Stimulated activated CD4-positive, alpha-beta T cell treated with anti-CD3 and anti-CD28 coated beads, Interleukin-12 subunit alpha, Interleukin-12 subunit beta, amount 100 ng/mL, for 48 hours (primary cell): ENCODE measurements at regions not wholly inside any gene's neighbourhood (a gene's known extent, or its start where the extent isn't known, plus 50 kb on each side); places are given as distances from the start of the nearest gene placed in this dataset.

Experiments
- DNase-seq, 3 donors: peaks; one replicate each; pipeline ENCODE4 v3.0.0-alpha.2; 2020; ENCODE audit warnings: low read depth in 2 of 3, low spot score in 1 of 3

DNA sequence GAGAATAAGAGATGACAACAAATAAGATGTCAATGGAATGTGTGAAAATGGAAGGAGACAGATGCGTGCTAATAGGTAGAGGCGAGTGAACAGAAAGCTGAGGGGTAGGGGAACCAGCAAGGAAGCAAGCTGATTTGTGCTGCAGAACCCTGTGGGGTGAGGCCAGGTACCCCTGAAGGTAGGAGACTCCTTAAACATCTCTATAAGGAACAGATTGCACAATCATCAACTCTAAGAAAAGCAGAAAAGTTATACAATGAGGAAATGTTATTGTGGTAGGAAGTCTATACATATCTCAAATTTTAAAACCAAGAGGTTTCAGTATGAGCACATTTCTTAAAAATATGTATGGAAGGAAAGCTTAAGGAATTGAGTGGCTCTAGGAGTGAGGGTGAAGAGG, 315.0 kb upstream of the TPM1 start:
- DNase-seq, result no peak

GRCh38 chr15:62730825-62731224, 311.7 kb upstream of the TPM1 start:
- DNase-seq, result no peak

- no peak for DNase-seq
Measured at GRCh38 chr15:62732078-62732477, 310.5 kb upstream of the TPM1 start.

DNA sequence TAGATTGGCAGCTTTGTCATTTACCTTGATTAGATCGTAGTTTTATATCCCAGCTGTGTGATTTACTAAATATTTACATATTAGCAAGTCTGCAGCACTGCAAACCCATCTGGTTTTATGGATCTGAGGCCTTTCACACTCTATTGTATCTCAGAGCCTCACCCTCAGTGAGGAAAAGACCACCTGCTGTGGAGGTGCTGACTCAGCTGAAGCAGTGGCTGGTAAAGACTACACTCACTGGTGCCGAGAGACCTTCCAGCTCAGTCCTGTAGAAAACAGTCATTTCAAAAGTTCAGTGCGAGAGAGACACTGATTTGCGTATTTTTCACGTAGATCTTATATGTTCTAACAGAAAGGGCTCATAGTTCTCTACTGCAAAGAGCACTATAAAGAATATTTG, 307.8 kb upstream of the TPM1 start:
- no peak for DNase-seq

GRCh38 chr15:62736756-62737155, 305.8 kb upstream of the TPM1 start:
- no peak for DNase-seq

- no peak for DNase-seq
Measured at GRCh38 chr15:62737551-62737950, 305.0 kb upstream of the TPM1 start.

DNA sequence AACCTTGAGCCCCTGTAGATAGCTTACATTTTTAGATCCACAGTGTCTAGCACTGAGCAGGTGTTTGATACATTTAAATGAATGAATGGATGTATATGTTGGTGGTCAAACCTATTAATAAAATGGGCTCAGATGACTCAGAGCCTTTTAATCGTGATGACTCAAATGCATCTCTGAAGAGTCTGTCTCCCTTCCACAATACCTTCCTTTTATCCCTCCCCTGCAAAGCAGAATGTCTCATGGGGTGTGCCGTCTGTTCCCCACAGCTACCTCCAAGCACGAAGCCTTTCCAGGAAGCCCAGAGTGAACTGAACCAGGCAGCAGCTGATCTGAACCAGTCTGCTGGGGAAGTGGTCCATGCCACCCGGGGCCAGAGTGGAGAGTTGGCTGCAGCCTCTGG, 303.5 kb upstream of the TPM1 start:
- no peak for DNase-seq

- no peak for DNase-seq
Measured at GRCh38 chr15:62739507-62739906, 303.0 kb upstream of the TPM1 start.

DNA sequence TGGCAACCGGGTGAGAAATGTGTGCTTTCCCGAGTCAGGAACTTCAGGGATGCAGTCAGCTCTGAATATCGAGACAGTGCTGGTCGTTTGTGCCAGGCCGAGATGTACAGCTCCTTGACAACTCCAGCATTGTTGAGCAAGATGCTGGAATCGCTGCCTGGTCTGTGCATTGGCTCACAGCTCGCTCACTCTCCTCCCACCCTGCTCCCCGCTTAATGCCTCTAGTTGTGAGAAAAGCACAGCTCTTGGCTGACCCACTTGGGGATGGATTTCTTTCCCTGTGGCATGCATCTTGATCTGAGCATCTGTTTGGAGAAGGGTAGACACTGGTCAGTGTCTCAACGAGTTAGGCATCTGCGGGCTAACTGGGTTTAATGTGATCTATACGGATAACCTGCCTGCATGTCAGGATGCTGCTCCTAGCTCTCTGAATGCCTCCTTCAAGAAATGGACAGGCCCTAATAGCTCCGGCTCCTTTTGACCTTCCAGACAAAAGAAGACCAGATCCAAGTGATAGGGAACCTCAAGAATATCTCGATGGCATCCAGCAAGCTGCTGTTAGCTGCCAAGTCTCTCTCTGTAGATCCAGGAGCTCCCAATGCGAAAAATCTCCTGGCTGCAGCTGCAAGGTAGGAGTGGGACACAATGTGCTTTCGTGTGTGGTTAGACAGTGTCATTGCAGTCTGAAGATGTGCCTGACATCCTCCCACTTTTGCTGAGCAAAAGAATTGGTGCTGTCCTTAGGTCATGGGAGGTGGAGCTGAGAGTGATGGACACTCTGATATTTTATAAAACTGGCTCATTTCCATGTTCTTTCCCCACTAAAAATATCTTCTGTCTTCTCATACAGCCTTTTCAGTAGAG, 302.2 kb upstream of the TPM1 start:
- no peak for DNase-seq

DNA sequence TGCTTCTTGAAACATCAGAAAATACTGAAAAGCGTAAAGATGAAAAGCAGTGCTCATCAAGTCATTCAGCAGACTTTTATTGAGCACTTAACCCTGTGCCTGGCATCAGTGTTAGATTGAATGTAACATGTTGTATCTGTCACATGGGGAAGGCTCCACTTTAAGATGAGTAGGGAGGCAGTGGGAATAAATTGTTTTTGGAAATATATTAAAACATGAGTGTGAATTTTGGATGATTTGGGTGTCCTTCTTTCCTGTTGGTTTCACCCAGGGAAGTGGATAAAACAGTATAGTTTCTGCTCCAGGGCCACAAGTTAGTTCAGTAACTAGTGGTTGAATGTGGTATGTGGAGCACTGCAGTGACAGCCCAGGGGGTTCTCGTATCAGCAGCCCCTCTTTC, 301.4 kb upstream of the TPM1 start:
- no peak for DNase-seq

GRCh38 chr15:62742409-62743171, 300.0 kb upstream of the TPM1 start:
- DNase-seq, result peak; percentile 8 to 17 (median 15)

GRCh38 chr15:62745621-62746225, 296.8 kb upstream of the TPM1 start:
- no peak for DNase-seq

GRCh38 chr15:62748196-62748595, 294.4 kb upstream of the TPM1 start:
- DNase-seq, result no peak

DNA sequence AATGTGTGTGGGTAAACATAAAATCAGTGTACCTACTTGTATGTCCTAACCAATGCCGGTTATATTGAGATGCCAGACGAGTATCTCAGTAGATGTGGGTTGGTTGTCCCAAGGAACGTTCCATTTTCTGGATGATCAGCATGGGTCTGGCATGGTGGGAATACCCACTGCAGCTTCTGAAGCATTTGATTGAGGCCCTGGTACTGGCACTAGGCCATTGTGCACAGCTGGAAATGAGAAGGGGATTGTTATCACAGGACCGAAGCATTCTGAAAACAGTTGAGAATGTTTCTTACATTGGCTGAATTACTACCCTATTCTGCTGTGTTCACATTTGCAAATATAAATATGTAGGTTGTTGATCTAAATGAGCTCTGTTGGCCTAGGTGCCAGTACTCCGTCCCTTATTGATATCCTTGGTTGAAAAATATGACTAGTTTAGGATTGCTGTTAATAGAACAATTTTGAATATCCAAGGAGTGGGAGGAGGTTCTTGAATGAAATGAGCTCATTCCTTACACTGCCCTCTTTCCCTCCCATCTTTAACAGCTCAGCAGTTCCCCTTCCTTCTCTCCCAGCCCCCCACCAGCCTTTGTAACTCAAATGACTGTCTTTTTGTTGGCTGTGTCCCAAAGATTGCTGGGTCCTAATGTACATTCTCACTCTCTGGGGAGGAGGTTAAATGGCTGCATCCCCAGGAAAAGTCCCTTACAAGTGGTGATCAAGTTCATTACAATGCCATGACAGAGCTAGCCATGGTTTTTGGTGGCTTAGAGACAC, 293.3 kb upstream of the TPM1 start:
- no peak for DNase-seq

DNA sequence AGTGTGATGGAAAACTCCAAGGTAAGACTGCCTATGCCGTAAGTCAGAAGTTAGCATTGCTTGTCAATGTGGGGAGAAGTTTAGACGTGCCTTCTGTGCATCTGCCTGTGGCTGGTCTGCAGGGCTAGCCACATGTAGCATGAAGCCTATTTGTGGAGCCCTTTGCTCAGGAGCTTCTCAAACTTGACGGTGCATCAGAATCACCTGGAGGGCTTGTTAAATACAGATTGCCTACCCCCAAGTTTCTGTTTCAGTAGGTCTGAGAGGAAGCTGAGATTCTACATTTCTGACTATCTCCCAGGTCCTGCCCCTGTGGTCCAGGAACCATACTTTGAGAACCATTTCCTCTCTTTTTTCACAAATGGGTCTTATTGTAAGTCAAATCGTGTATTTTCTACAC, 292.1 kb upstream of the TPM1 start:
- no peak for DNase-seq

- no peak for DNase-seq
Measured at GRCh38 chr15:62752657-62753517, 289.7 kb upstream of the TPM1 start.

GRCh38 chr15:62753518-62754221, 288.9 kb upstream of the TPM1 start:
- no peak for DNase-seq

DNA sequence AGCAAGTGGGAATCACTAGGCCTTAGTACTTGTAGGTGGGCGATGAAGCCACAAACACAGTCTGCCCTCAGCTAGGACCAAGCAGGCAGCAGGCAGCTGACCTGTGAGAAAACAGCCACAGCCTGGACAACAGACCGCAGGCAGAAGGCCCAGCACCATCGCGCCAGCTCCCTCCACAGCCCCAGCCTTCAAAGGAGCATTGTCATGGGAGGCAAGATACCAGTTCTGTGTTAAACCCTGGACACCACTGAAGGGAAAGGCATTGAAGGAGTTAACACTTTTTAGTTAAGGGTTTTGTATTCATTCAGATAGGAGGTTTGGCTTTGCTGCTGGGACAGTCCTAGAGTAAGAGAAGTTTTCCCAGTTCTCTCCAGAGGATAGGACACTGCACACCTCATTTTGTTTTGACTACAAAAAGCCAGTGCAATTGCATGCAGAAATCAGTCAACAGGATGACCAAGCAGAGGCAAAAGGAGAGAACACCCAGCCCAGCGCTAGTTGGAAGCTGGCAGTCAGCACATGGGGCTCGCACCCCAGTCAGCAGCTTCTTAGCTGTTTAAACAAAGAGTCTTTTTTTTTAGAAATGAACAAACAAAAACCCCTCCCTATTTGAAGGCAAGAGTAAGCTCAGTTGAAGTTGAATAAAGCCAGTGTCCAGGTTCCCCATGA, 286.1 kb upstream of the TPM1 start:
- DNase-seq, result no peak

GRCh38 chr15:62756995-62757360, 285.6 kb upstream of the TPM1 start:
- DNase-seq, result no peak
